NCI-H2227 (cell line): ENCODE measurements at regions not wholly inside any gene's neighbourhood (a gene's known extent, or its start where the extent isn't known, plus 50 kb on each side); places are given as distances from the start of the nearest gene placed in this dataset.
"Not testable (repeated sequence)": the region's sequence is repeated elsewhere in the genome, so short reads cannot be mapped to it uniquely, and the experiment has no call there.

Experiments
- DNase-seq: peaks from one replicate; lab custom pipeline; 2025; ENCODE audit not compliant: unreplicated experiment; lab: John Stamatoyannopoulos, UW

- no peak for DNase-seq
Observed at GRCh38 chr1:222077206-222077605, 335.3 kb upstream of the DUSP10 start.

- no peak for DNase-seq
Observed at GRCh38 chr1:222074317-222074716, 332.4 kb upstream of the DUSP10 start.

GRCh38 chr1:222073307-222073995 is 331.6 kb upstream of the DUSP10 start:
- no peak for DNase-seq

GRCh38 chr1:222071387-222071786 is 329.5 kb upstream of the DUSP10 start:
- DNase-seq = no peak

GRCh38 chr1:222068937-222069336 is 327.0 kb upstream of the DUSP10 start:
- DNase-seq = no peak

GRCh38 chr1:222068101-222068500 is 326.2 kb upstream of the DUSP10 start:
- DNase-seq = no peak

GRCh38 chr1:222066539-222066938 is 324.6 kb upstream of the DUSP10 start:
- DNase-seq = no peak

- DNase-seq = no peak
Observed at GRCh38 chr1:222065234-222065633, 323.3 kb upstream of the DUSP10 start.

- DNase-seq = no peak
Observed at GRCh38 chr1:222064388-222065211, 322.7 kb upstream of the DUSP10 start.

- no peak for DNase-seq
Observed at GRCh38 chr1:222062640-222063039, 320.8 kb upstream of the DUSP10 start.

- no peak for DNase-seq
Observed at GRCh38 chr1:222061711-222062359, 319.9 kb upstream of the DUSP10 start.

GRCh38 chr1:222060210-222060916 is 318.5 kb upstream of the DUSP10 start:
- DNase-seq = no peak

GRCh38 chr1:222058249-222058648 is 316.4 kb upstream of the DUSP10 start:
- DNase-seq = no peak

GRCh38 chr1:222057162-222057561 is 315.3 kb upstream of the DUSP10 start:
- no peak for DNase-seq

GRCh38 chr1:222054416-222054815 is 312.5 kb upstream of the DUSP10 start:
- no peak for DNase-seq

- no peak for DNase-seq
Observed at GRCh38 chr1:222053790-222054294, 312.0 kb upstream of the DUSP10 start.

- not testable (repeated sequence) for DNase-seq
Observed at GRCh38 chr1:222051311-222051710, 309.4 kb upstream of the DUSP10 start.

GRCh38 chr1:222049661-222050060 is 307.8 kb upstream of the DUSP10 start:
- DNase-seq = not testable (repeated sequence)

GRCh38 chr1:222049176-222049575 is 307.3 kb upstream of the DUSP10 start:
- DNase-seq = no peak

- DNase-seq = no peak
Observed at GRCh38 chr1:222048094-222048595, 306.3 kb upstream of the DUSP10 start.

GRCh38 chr1:222047366-222047765 is 305.5 kb upstream of the DUSP10 start:
- DNase-seq = no peak
